H1 (cell line): ENCODE measurements at regions not wholly inside any gene's neighbourhood (a gene's known extent, or its start where the extent isn't known, plus 50 kb on each side); places are given as distances from the start of the nearest gene placed in this dataset.

Source experiments
- CHD7 ChIP-seq: fragments of 300-600 bp; sonication (generic); IDR thresholded peaks from 2 replicates; pipeline ENCODE4 v1.7.1; 2012; ENCODE audit warnings: low read length, moderate library complexity, mild to moderate bottlenecking, inconsistent platforms; ENCODE audit not compliant: insufficient replicate concordance
- FOSL1 ChIP-seq: IDR thresholded peaks from 2 replicates; pipeline ENCODE4 v1.6.1; 2011; ENCODE audit warnings: mild to moderate bottlenecking, low read depth, low read length, moderate library complexity; ENCODE audit not compliant: insufficient read depth
- NRF1 ChIP-seq: IDR thresholded peaks from 2 replicates; pipeline ENCODE4 v1.6.1; 2011; ENCODE audit warnings: mild to moderate bottlenecking, low read depth, low read length, improper control_type of control experiment
- RAD21 ChIP-seq, 2 experiments: IDR thresholded peaks in 1 of 2; conservative IDR thresholded peaks in 1 of 2; 2 replicates each; pipeline ENCODE4 v1.6.1; 2011; ENCODE audit warnings: low read depth in 2 of 2, low read length in 2 of 2, improper control_type of control experiment in 1 of 2, inconsistent platforms in 1 of 2, mild to moderate bottlenecking in 1 of 2, moderate library complexity in 1 of 2
- RBBP5 ChIP-seq: IDR thresholded peaks from 2 replicates; pipeline ENCODE4 v1.7.1; 2012; ENCODE audit warnings: low read depth, mild to moderate bottlenecking, inconsistent platforms, low read length, moderate library complexity, borderline replicate concordance
- RFX5 ChIP-seq: IDR thresholded peaks from 2 replicates; pipeline ENCODE4 v1.6.1; 2011; ENCODE audit warnings: low read depth, low read length, improper control_type of control experiment, borderline replicate concordance
- SAP30 ChIP-seq: fragments of 300-600 bp; sonication (generic); IDR thresholded peaks from 2 replicates; pipeline ENCODE4 v1.7.1; 2012; ENCODE audit warnings: low read length, moderate library complexity, mild to moderate bottlenecking, inconsistent platforms; ENCODE audit not compliant: insufficient read depth, insufficient replicate concordance
- TBP ChIP-seq: IDR thresholded peaks from 2 replicates; pipeline ENCODE4 v1.6.1; 2011; ENCODE audit warnings: low read depth, low read length, improper control_type of control experiment

- TF ChIP-seq CHD7 = no peak
- TF ChIP-seq RFX5 = no peak
- no peak for TF ChIP-seq TBP
- no peak for TF ChIP-seq RBBP5
- no peak for TF ChIP-seq SAP30
- no peak for TF ChIP-seq FOSL1
- no peak for TF ChIP-seq NRF1
- TF ChIP-seq RAD21 (IDR thresholded peaks at IDR 0.05 in 1 of 2, conservative IDR thresholded peaks at IDR 0.05 in 1 of 2; ENCODE audit: low read depth in 2 of 2, low read length in 2 of 2) = no peak
Observed at GRCh38 chr3:8329598-8329997, 172.0 kb upstream of the LMCD1 start (continued).
